H9 (cell line): ENCODE measurements at regions not wholly inside any gene's neighbourhood (a gene's known extent, or its start where the extent isn't known, plus 50 kb on each side); places are given as distances from the start of the nearest gene placed in this dataset.

Experiments
- DNase-seq: peaks from one replicate; pipeline ENCODE4 v3.0.0-alpha.2; 2017
- H2AFZ ChIP-seq: one replicate; pipeline ENCODE4 v1.6.1; 2013; ENCODE audit warnings: mild to moderate bottlenecking, low read length, control low read depth, moderate library complexity
- H2AK5ac ChIP-seq: 2 replicates; pipeline ENCODE4 v1.6.1; 2013; ENCODE audit warnings: low read length, control low read depth, mixed read lengths; ENCODE audit not compliant: insufficient read length
- H2BK120ac ChIP-seq: one replicate; pipeline ENCODE4 v1.6.1; 2013; ENCODE audit warnings: low read depth, mild to moderate bottlenecking, low read length, control low read depth, inconsistent platforms; ENCODE audit not compliant: poor library complexity, severe bottlenecking
- H2BK12ac ChIP-seq: 2 replicates; pipeline ENCODE4 v1.6.1; 2013; ENCODE audit warnings: low read length, control low read depth, mixed read lengths, low read depth; ENCODE audit not compliant: insufficient read length
- H2BK15ac ChIP-seq: 2 replicates; pipeline ENCODE4 v1.6.1; 2013; ENCODE audit warnings: low read depth, low read length, control low read depth
- H2BK20ac ChIP-seq: one replicate; pipeline ENCODE4 v1.6.1; 2013; ENCODE audit warnings: low read depth, mild to moderate bottlenecking, low read length, control low read depth, inconsistent platforms; ENCODE audit not compliant: poor library complexity, severe bottlenecking
- H2BK5ac ChIP-seq: 2 replicates; pipeline ENCODE4 v1.6.1; 2013; ENCODE audit warnings: low read length, control low read depth, mixed read lengths; ENCODE audit not compliant: insufficient read length
- H3K14ac ChIP-seq: 2 replicates; pipeline ENCODE4 v1.6.1; 2013; ENCODE audit warnings: low read length, control low read depth; ENCODE audit not compliant: insufficient read depth
- H3K18ac ChIP-seq: 2 replicates; pipeline ENCODE4 v1.6.1; 2013; ENCODE audit warnings: low read depth, mild to moderate bottlenecking, mixed read lengths, low read length, control low read depth; ENCODE audit not compliant: insufficient read length
- H3K23ac ChIP-seq: 2 replicates; pipeline ENCODE4 v1.6.1; 2013; ENCODE audit warnings: low read length, control low read depth, mixed read lengths, low read depth; ENCODE audit not compliant: insufficient read length
- H3K23me2 ChIP-seq: 2 replicates; pipeline ENCODE4 v1.6.1; 2013; ENCODE audit warnings: low read depth, mild to moderate bottlenecking, mixed read lengths, low read length, control low read depth; ENCODE audit not compliant: insufficient read length, poor library complexity, severe bottlenecking
- H3K27ac ChIP-seq: 2 replicates; pipeline ENCODE4 v1.5.1; 2013; ENCODE audit warnings: low read length, control low read depth, mixed read lengths, low read depth; ENCODE audit not compliant: insufficient read length
- H3K27me3 ChIP-seq: 2 replicates; pipeline ENCODE4 v1.6.1; 2013; ENCODE audit warnings: low read length, control low read depth, inconsistent platforms; ENCODE audit not compliant: insufficient read depth
- H3K4ac ChIP-seq: 2 replicates; pipeline ENCODE4 v1.6.1; 2013; ENCODE audit warnings: low read depth, mild to moderate bottlenecking, control low read depth, inconsistent platforms, low read length, moderate library complexity
- H3K4me1 ChIP-seq: 2 replicates; pipeline ENCODE4 v1.6.1; 2013; ENCODE audit warnings: low read length, control low read depth, inconsistent platforms; ENCODE audit not compliant: insufficient read depth
- H3K4me2 ChIP-seq: 2 replicates; pipeline ENCODE4 v1.6.1; 2013; ENCODE audit warnings: low read length, control low read depth, mixed read lengths; ENCODE audit not compliant: insufficient read length, insufficient read depth
- H3K56ac ChIP-seq: 2 replicates; pipeline ENCODE4 v1.6.1; 2013; ENCODE audit warnings: low read depth, mild to moderate bottlenecking, mixed read lengths, low read length, control low read depth; ENCODE audit not compliant: insufficient read length
- H3K79me1 ChIP-seq: 2 replicates; pipeline ENCODE4 v1.6.1; 2013; ENCODE audit warnings: low read depth, mild to moderate bottlenecking, moderate library complexity, low read length, control low read depth, inconsistent platforms; ENCODE audit not compliant: insufficient read depth, poor library complexity, severe bottlenecking
- H3K79me2 ChIP-seq: 2 replicates; pipeline ENCODE4 v1.6.1; 2013; ENCODE audit warnings: low read length, control low read depth, inconsistent platforms; ENCODE audit not compliant: insufficient read depth
- H3K9ac ChIP-seq: 2 replicates; pipeline ENCODE4 v1.6.1; 2013; ENCODE audit warnings: low read length, control low read depth, mixed read lengths; ENCODE audit not compliant: insufficient read length; ENCODE audit errors: extremely low read depth
- H3K9me3 ChIP-seq: one replicate; pipeline ENCODE4 v1.6.1; 2013; ENCODE audit warnings: low read depth, low read length, inconsistent platforms; ENCODE audit not compliant: control insufficient read depth
- H3T11ph ChIP-seq: one replicate; pipeline ENCODE4 v1.6.1; 2013; ENCODE audit warnings: mild to moderate bottlenecking, low read length, control low read depth, inconsistent platforms
- H4K20me1 ChIP-seq: one replicate; pipeline ENCODE4 v1.6.1; 2013; ENCODE audit not compliant: control insufficient read depth, insufficient read length, insufficient read depth
- H4K5ac ChIP-seq: 2 replicates; pipeline ENCODE4 v1.6.1; 2013; ENCODE audit warnings: low read depth, mild to moderate bottlenecking, mixed read lengths, low read length, control low read depth; ENCODE audit not compliant: insufficient read length
- H4K8ac ChIP-seq: replicated peaks from 2 replicates; pipeline ENCODE4 v1.6.1; 2013; ENCODE audit warnings: low read length, control low read depth, mixed read lengths, low read depth; ENCODE audit not compliant: insufficient read length
- H4K91ac ChIP-seq: 2 replicates; pipeline ENCODE4 v1.6.1; 2013; ENCODE audit warnings: low read depth, mild to moderate bottlenecking, moderate library complexity, mixed read lengths, low read length, control low read depth; ENCODE audit not compliant: insufficient read length
- H3K27ac Mint-ChIP-seq, 3 experiments: 2 replicates in 2 of 3; 3 replicates in 1 of 3; pipeline ENCODE4 v1.8.0; 2020 to 2021; ENCODE audit warnings: mixed read lengths in 3 of 3, mild to moderate bottlenecking in 1 of 3, moderate library complexity in 1 of 3
- H3K27me3 Mint-ChIP-seq: 2 replicates; pipeline ENCODE4 v1.8.0; 2021; ENCODE audit warnings: low read depth, mild to moderate bottlenecking, moderate library complexity, mixed read lengths
- H3K36me3 Mint-ChIP-seq, 3 experiments: 2 replicates in 2 of 3; 3 replicates in 1 of 3; pipeline ENCODE4 v1.8.0; 2020 to 2021; ENCODE audit warnings: low read depth in 3 of 3, mixed read lengths in 3 of 3; ENCODE audit not compliant: insufficient read depth in 1 of 3
- H3K4me1 Mint-ChIP-seq, 2 experiments: 2 replicates each; pipeline ENCODE4 v1.8.0; 2020; ENCODE audit warnings: mixed read lengths in 2 of 2
- H3K4me3 Mint-ChIP-seq, 2 experiments: 2 replicates in 1 of 2; 3 replicates in 1 of 2; pipeline ENCODE4 v1.8.0; 2020 to 2021; ENCODE audit warnings: mild to moderate bottlenecking in 2 of 2, mixed read lengths in 2 of 2, moderate library complexity in 1 of 2
- H3K9me3 Mint-ChIP-seq, 2 experiments: 2 replicates in 1 of 2; 3 replicates in 1 of 2; pipeline ENCODE4 v1.8.0; 2020; ENCODE audit warnings: mild to moderate bottlenecking in 2 of 2, mixed read lengths in 2 of 2, moderate library complexity in 1 of 2
- CTCF ChIP-seq: fragments of 200-600 bp; sonication (generic); conservative IDR thresholded peaks from 3 replicates; pipeline ENCODE4 v1.8.0; 2021; ENCODE audit warnings: antibody characterized with exemption, mild to moderate bottlenecking
- WGBS: extraction: QIAGEN DNeasy Blood & Tissue Kit; methylation state at CpG from one replicate; pipeline ENCODE4 v1.1.7; 2013; ENCODE audit warnings: missing lambda C conversion rate, low lambda C conversion rate, mixed read lengths; ENCODE audit not compliant: insufficient read length; ENCODE audit errors: extremely low coverage; 5-methylcytosine and 5-hydroxymethylcytosine counted together

DNA sequence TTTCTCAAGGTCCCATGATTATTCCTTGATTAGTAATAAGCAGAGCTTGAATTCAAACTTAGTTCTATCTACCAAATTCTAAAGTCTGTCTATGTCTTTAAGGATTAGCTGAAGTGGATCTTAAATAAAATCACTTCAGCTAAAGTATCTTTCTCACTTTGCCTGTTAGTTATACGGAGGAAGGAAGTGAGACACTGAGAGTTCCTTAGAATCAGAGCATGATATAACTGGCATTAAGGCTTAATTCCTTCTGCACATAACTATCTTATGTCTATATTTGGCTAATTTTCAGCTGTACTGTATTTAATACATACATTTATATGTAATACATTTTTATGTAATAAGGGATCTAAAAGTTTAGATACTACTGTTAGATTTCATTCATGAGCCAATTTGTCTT lies 491.1 kb upstream of the GHITM start:
- Histone ChIP-seq H3K27me3 (no peaks in the 10 kb centered on the region), H3K18ac (no peak overlapping the region), H3K56ac (no peak overlapping the region), H4K8ac (no peak overlapping the region), H3K27ac (no peak overlapping the region), H2BK12ac (no peak overlapping the region), H2AK5ac (no peak overlapping the region), H3T11ph (no peak overlapping the region), H3K4ac (no peak overlapping the region), H3K23ac (no peak overlapping the region), H3K23me2 (no peaks in the 10 kb centered on the region), H2BK15ac (no peak overlapping the region), H4K5ac (no peak overlapping the region), H2AFZ (no peak overlapping the region), H2BK20ac (no peak overlapping the region), H3K79me1 (no peaks in the 10 kb centered on the region), H4K20me1 (no peaks in the 10 kb centered on the region), H3K79me2 (no peaks in the 10 kb centered on the region), H3K9ac (no peak overlapping the region), H2BK5ac (no peak overlapping the region), H4K91ac (no peak overlapping the region), H3K4me2 (no peak overlapping the region), H3K4me1 (no peaks in the 10 kb centered on the region), H2BK120ac (no peak overlapping the region), H3K14ac (no peak overlapping the region), H3K9me3 (no peaks in the 10 kb centered on the region)
- H3K27ac Mint-ChIP-seq = no peak overlapping the region
- no peak for DNase-seq
- no peaks in the 10 kb centered on the region for H3K27me3 Mint-ChIP-seq
- H3K9me3 Mint-ChIP-seq = no peaks in the 10 kb centered on the region
- no peaks in the 10 kb centered on the region for H3K36me3 Mint-ChIP-seq
- no peak overlapping the region for H3K4me3 Mint-ChIP-seq
- H3K4me1 Mint-ChIP-seq = peaks cover 4 to 14% of the 10 kb centered on the region in 2 experiments
- no peak for TF ChIP-seq CTCF
- no CpG with 5 or more reads among the region's 1 CpG for WGBS
